T-helper 22 cell (primary cell): ENCODE measurements at regions not wholly inside any gene's neighbourhood (a gene's known extent, or its start where the extent isn't known, plus 50 kb on each side); places are given as distances from the start of the nearest gene placed in this dataset.
"Not testable (repeated sequence)": the region's sequence is repeated elsewhere in the genome, so short reads cannot be mapped to it uniquely, and the experiment has no call there.

Source experiments
- DNase-seq: peaks from one replicate; pipeline ENCODE4 v3.0.0-alpha.2; 2020; ENCODE audit warnings: low read depth

GRCh38 chr2:120531863-120532600, 186.1 kb downstream of the INHBB start:
- no peak for DNase-seq

- no peak for DNase-seq
These were observed 187.7 kb downstream of the INHBB start for GRCh38 chr2:120533625-120534024.

- DNase-seq: no peak
These were observed 188.5 kb downstream of the INHBB start for GRCh38 chr2:120534457-120534856.

- no peak for DNase-seq
These were observed 189.1 kb downstream of the INHBB start for GRCh38 chr2:120535081-120535480.

GRCh38 chr2:120536141-120536540, 190.2 kb downstream of the INHBB start:
- no peak for DNase-seq

GRCh38 chr2:120538691-120539423, 192.9 kb downstream of the INHBB start:
- DNase-seq: no peak

- DNase-seq: no peak
These were observed 193.5 kb downstream of the INHBB start for GRCh38 chr2:120539424-120539936.

GRCh38 chr2:120539937-120540718, 194.2 kb downstream of the INHBB start:
- DNase-seq: no peak

GRCh38 chr2:120540719-120541552, 194.7 kb upstream of the GLI2 start:
- DNase-seq: no peak

GRCh38 chr2:120541553-120541932, 194.1 kb upstream of the GLI2 start:
- no peak for DNase-seq

GRCh38 chr2:120541972-120542670, 193.5 kb upstream of the GLI2 start:
- DNase-seq: no peak

- no peak for DNase-seq
These were observed 192.6 kb upstream of the GLI2 start for GRCh38 chr2:120542911-120543527.

GRCh38 chr2:120543899-120544298, 191.8 kb upstream of the GLI2 start:
- DNase-seq: no peak

GRCh38 chr2:120544522-120544921, 191.1 kb upstream of the GLI2 start:
- no peak for DNase-seq

GRCh38 chr2:120545007-120545406, 190.7 kb upstream of the GLI2 start:
- not testable (repeated sequence) for DNase-seq

GRCh38 chr2:120545521-120546047, 190.1 kb upstream of the GLI2 start:
- no peak for DNase-seq

GRCh38 chr2:120546048-120546864, 189.4 kb upstream of the GLI2 start:
- no peak for DNase-seq

GRCh38 chr2:120546865-120547390, 188.7 kb upstream of the GLI2 start:
- DNase-seq: no peak

GRCh38 chr2:120547662-120548061, 188.0 kb upstream of the GLI2 start:
- no peak for DNase-seq
